Gastroesophageal sphincter (tissue), 4 donors: ENCODE measurements at regions not wholly inside any gene's neighbourhood (a gene's known extent, or its start where the extent isn't known, plus 50 kb on each side); places are given as distances from the start of the nearest gene placed in this dataset.

ENCODE experiments used
- ATAC-seq: fragments of 150-250 bp; one replicate; pipeline ENCODE4 v1.9.1; 2016; ENCODE audit warnings: mild to moderate bottlenecking, moderate library complexity
- H3K27ac ChIP-seq, 4 donors: fragments of 200-600 bp; sonication (generic) in 3 of 4; 1 replicate in 3 of 4; 2 replicates in 1 of 4; pipeline ENCODE4 v1.5.1; 2016 to 2019
- H3K27me3 ChIP-seq: fragments of 200-600 bp; sonication (generic); one replicate; pipeline ENCODE4 v1.5.1; 2019
- H3K36me3 ChIP-seq, 2 donors: fragments of 200-600 bp; sonication (generic); one replicate each; pipeline ENCODE4 v1.5.1; 2019; ENCODE audit warnings: control low read depth in 1 of 2
- H3K4me1 ChIP-seq, 3 donors: fragments of 200-600 bp; sonication (generic); 1 replicate in 2 of 3; 2 replicates in 1 of 3; pipeline ENCODE4 v1.5.1; 2016 to 2019; ENCODE audit warnings: control low read depth in 2 of 3
- H3K4me3 ChIP-seq, 2 donors: fragments of 200-600 bp; sonication (generic); one replicate each; pipeline ENCODE4 v1.5.1; 2019; ENCODE audit warnings: mild to moderate bottlenecking in 1 of 2, moderate library complexity in 1 of 2
- H3K9me3 ChIP-seq, 3 donors: fragments of 200-600 bp; sonication (generic); one replicate each; pipeline ENCODE4 v1.5.1; 2017 to 2019; ENCODE audit warnings: control low read depth in 2 of 3
- CTCF ChIP-seq, 4 experiments: fragments of 200-600 bp in 2 of 4; fragments of 450-650 bp in 2 of 4; sonication (generic) in 1 of 4; IDR thresholded peaks; one replicate each; pipeline ENCODE4 v1.5.1; 2017 to 2019; ENCODE audit warnings: antibody characterized with exemption in 4 of 4, mild to moderate bottlenecking in 2 of 4, moderate library complexity in 2 of 4
- EP300 ChIP-seq: sonication (generic); formaldehyde crosslinking; IDR thresholded peaks from one replicate; pipeline ENCODE4 v1.6.1; 2017; ENCODE audit warnings: antibody characterized with exemption, mild to moderate bottlenecking
- POLR2A ChIP-seq, 2 donors: fragments of 450-650 bp; IDR thresholded peaks; one replicate each; pipeline ENCODE4 v1.6.1; 2017; ENCODE audit warnings: antibody characterized with exemption in 2 of 2, mild to moderate bottlenecking in 2 of 2, moderate library complexity in 1 of 2
- POLR2AphosphoS5 ChIP-seq: sonication (generic); formaldehyde crosslinking; IDR thresholded peaks from one replicate; pipeline ENCODE4 v1.6.1; 2017; ENCODE audit warnings: antibody characterized with exemption
- WGBS, 2 donors: methylation state at CpG; one replicate each; pipeline ENCODE4 v1.1.5; 2018; ENCODE audit warnings: low coverage in 1 of 2; 5-methylcytosine and 5-hydroxymethylcytosine counted together

- Histone ChIP-seq H3K36me3 (no peaks in the 10 kb centered on the region), H3K4me3 (no peak overlapping the region), H3K27me3 (no peaks in the 10 kb centered on the region), H3K27ac (peak overlapping the region in 1 of 4 donors; percentile 2), H3K9me3 (no peaks in the 10 kb centered on the region), H3K4me1 (peaks cover 0 to 22% (median 0%) of the 10 kb centered on the region in 3 donors)
- peak; percentile 53 for ATAC-seq
- no peak for TF ChIP-seq POLR2AphosphoS5
- no peak for TF ChIP-seq CTCF (IDR thresholded peaks at IDR 0.05)
- TF ChIP-seq POLR2A (IDR thresholded peaks at IDR 0.05) = no peak
- TF ChIP-seq EP300 = no peak
These were observed 54.7 kb upstream of the TRIM39 start for GRCh38 chr6:30272032-30272431.

- Histone ChIP-seq H3K4me3 (no peak overlapping the region), H3K27me3 (no peaks in the 10 kb centered on the region), H3K27ac (no peak overlapping the region), H3K36me3 (peaks cover 0 to 8% of the 10 kb centered on the region in 2 donors), H3K9me3 (no peaks in the 10 kb centered on the region), H3K4me1 (peaks cover 0 to 14% (median 0%) of the 10 kb centered on the region in 3 donors)
- ATAC-seq = no peak
- TF ChIP-seq POLR2AphosphoS5 (no peak), POLR2A (IDR thresholded peaks at IDR 0.05) (no peak), CTCF (IDR thresholded peaks at IDR 0.05) (no peak), EP300 (no peak)
- WGBS, 2 donors = 94 to 95% methylated on average over 2 of the region's 2 CpGs
These were observed 54.2 kb upstream of the TRIM26 start for GRCh38 chr6:30267423-30267822.

- no peak for ATAC-seq
These were observed 52.4 kb upstream of the TRIM26 start for GRCh38 chr6:30265594-30265993.

GRCh38 chr6:30265181-30265580, 52.0 kb upstream of the TRIM26 start:
- no peak for TF ChIP-seq CTCF (IDR thresholded peaks at IDR 0.05)
- Histone ChIP-seq H3K36me3 (peaks cover 0 to 8% of the 10 kb centered on the region in 2 donors), H3K27me3 (no peaks in the 10 kb centered on the region), H3K27ac (no peak overlapping the region), H3K9me3 (no peaks in the 10 kb centered on the region), H3K4me3 (no peak overlapping the region), H3K4me1 (peaks cover 0 to 16% (median 0%) of the 10 kb centered on the region in 3 donors)
- ATAC-seq = no peak
- 92% methylated on average over 2 of the region's 4 CpGs for WGBS, 2 donors

More at GRCh38 chr6:30265594-30265993, 52.4 kb upstream of the TRIM26 start:
- Histone ChIP-seq H3K27me3 (no peaks in the 10 kb centered on the region), H3K4me1 (peaks cover 0 to 12% (median 0%) of the 10 kb centered on the region in 3 donors), H3K4me3 (no peak overlapping the region), H3K36me3 (peaks cover 0 to 8% of the 10 kb centered on the region in 2 donors), H3K9me3 (no peaks in the 10 kb centered on the region), H3K27ac (no peak overlapping the region)
- 86% methylated on average over 2 of the region's 2 CpGs; no CpG with 5 or more reads in 1 of the 2 donors for WGBS, 2 donors
- no peak for TF ChIP-seq CTCF (IDR thresholded peaks at IDR 0.05)
- no peak for TF ChIP-seq EP300
- TF ChIP-seq POLR2A (IDR thresholded peaks at IDR 0.05) = no peak
- TF ChIP-seq POLR2AphosphoS5 = no peak

- Histone ChIP-seq H3K4me3 (no peak overlapping the region), H3K9me3 (no peaks in the 10 kb centered on the region), H3K27ac (no peak overlapping the region), H3K36me3 (peaks cover 0 to 8% of the 10 kb centered on the region in 2 donors), H3K27me3 (no peaks in the 10 kb centered on the region), H3K4me1 (peaks cover 0 to 20% (median 0%) of the 10 kb centered on the region in 3 donors)
- WGBS, 2 donors = 57 to 83% methylated on average over 6 of the region's 6 CpGs
- ATAC-seq = no peak
- no peak for TF ChIP-seq POLR2A (IDR thresholded peaks at IDR 0.05)
- no peak for TF ChIP-seq CTCF (IDR thresholded peaks at IDR 0.05)
- TF ChIP-seq POLR2AphosphoS5 = no peak
- TF ChIP-seq EP300 = no peak
These were observed 51.5 kb upstream of the TRIM26 start for GRCh38 chr6:30264743-30265142.
